ENCODE measurements at regions not wholly inside any gene's neighbourhood (a gene's known extent, or its start where the extent isn't known, plus 50 kb on each side); places are given as distances from the start of the nearest gene placed in this dataset.
"Not testable (repeated sequence)": the region's sequence is repeated elsewhere in the genome, so short reads cannot be mapped to it uniquely, and the experiment has no call there.

GRCh38 chr5:57066924-57067596 lies 106.8 kb upstream of the GPBP1 start:
- no peak for ATAC-seq
- DNase-seq (ENCODE audit: low spot score) = no peak

GRCh38 chr5:57067597-57067924 lies 106.3 kb upstream of the GPBP1 start:
- ATAC-seq (no peak), DNase-seq (ENCODE audit: low spot score) (no peak)

- DNase-seq (ENCODE audit: low spot score) = no peak
- no peak for ATAC-seq
Observed at GRCh38 chr5:57069115-57069835, 104.6 kb upstream of the GPBP1 start.

GRCh38 chr5:57072218-57072892 lies 101.5 kb upstream of the GPBP1 start:
- DNase-seq (ENCODE audit: low spot score) (no peak), ATAC-seq (no peak)

GRCh38 chr5:57082441-57083067 lies 91.3 kb upstream of the GPBP1 start:
- ATAC-seq = peak; percentile 80
- DNase-seq (ENCODE audit: low spot score) = no peak

- DNase-seq (ENCODE audit: low spot score) (no peak), ATAC-seq (no peak)
Observed at GRCh38 chr5:57085306-57086081, 88.4 kb upstream of the GPBP1 start.

- ATAC-seq; DNase-seq (ENCODE audit: low spot score): not testable (repeated sequence)
Observed at GRCh38 chr5:57087947-57088346, 85.9 kb upstream of the GPBP1 start.

GRCh38 chr5:57094753-57095683 lies 78.8 kb upstream of the GPBP1 start:
- ATAC-seq = peak; percentile 49
- no peak for DNase-seq (ENCODE audit: low spot score)

GRCh38 chr5:57097526-57097925 lies 76.3 kb upstream of the GPBP1 start:
- no peak for ATAC-seq
- DNase-seq (ENCODE audit: low spot score) = no peak

- DNase-seq (ENCODE audit: low spot score) (no peak), ATAC-seq (peak; percentile 68)
Observed at GRCh38 chr5:57102189-57102904, 71.5 kb upstream of the GPBP1 start.

- DNase-seq (ENCODE audit: low spot score) (no peak), ATAC-seq (peak; percentile 92)
Observed at GRCh38 chr5:57102905-57103255, 71.0 kb upstream of the GPBP1 start.

- peak; percentile 65 for ATAC-seq
- no peak for DNase-seq (ENCODE audit: low spot score)
Observed at GRCh38 chr5:57103317-57103907, 70.4 kb upstream of the GPBP1 start.

- ATAC-seq = no peak
- DNase-seq (ENCODE audit: low spot score) = no peak
Observed at GRCh38 chr5:57106661-57107060, 67.2 kb upstream of the GPBP1 start.

- peak; percentile 99 for ATAC-seq
Observed at GRCh38 chr5:57111993-57112392, 61.9 kb upstream of the GPBP1 start.

GRCh38 chr5:57113481-57113880 lies 60.4 kb upstream of the GPBP1 start:
- DNase-seq (ENCODE audit: low spot score) = no peak

More at GRCh38 chr5:57111993-57112392, 61.9 kb upstream of the GPBP1 start:
- peak; percentile 81 for DNase-seq (ENCODE audit: low spot score)

GRCh38 chr5:57117596-57117995 lies 56.3 kb upstream of the GPBP1 start:
- DNase-seq (ENCODE audit: low spot score) (no peak), ATAC-seq (no peak)

More at GRCh38 chr5:57113481-57113880, 60.4 kb upstream of the GPBP1 start:
- peak; percentile 28 for ATAC-seq

GRCh38 chr5:57119031-57119430 lies 54.8 kb upstream of the GPBP1 start:
- ATAC-seq = no peak
- no peak for DNase-seq (ENCODE audit: low spot score)

GRCh38 chr5:57124014-57124413 lies 49.8 kb upstream of the GPBP1 start:
- DNase-seq (ENCODE audit: low spot score) (no peak), ATAC-seq (no peak)
